ENCODE measurements at regions not wholly inside any gene's neighbourhood (a gene's known extent, or its start where the extent isn't known, plus 50 kb on each side); places are given as distances from the start of the nearest gene placed in this dataset.
"Not testable (repeated sequence)": the region's sequence is repeated elsewhere in the genome, so short reads cannot be mapped to it uniquely, and the experiment has no call there.

DNA sequence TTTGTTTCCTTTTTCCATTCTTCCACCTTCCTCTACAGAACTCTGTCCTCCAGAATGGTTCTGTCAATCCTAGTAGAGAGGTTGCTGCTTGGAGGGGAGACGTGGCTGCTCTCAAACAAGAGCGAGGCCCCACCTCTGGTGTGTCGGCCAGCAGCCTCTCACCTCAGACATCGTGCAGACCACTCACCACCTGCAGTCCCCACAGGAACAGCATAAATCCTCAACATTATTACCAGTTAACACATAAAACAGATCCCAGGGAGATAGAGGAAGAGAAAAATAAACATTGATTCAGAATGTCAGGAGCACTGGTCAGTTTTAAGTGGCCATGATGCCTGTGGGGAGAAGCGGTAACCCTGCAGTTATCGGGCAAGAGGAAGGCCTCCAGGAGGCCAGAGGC is 485.9 kb upstream of the DPP6 start:
- H3K9ac ChIP-seq: no peak overlapping the region
- 35 to 42% methylated on average over 6 of the region's 6 CpGs for WGBS, 2 experiments (ENCODE audit: low coverage in 1 of 2, low lambda C conversion rate in 2 of 2, missing lambda C conversion rate in 2 of 2)
- H3K27me3 ChIP-seq (replicated peaks; ENCODE audit: insufficient read depth): no peaks in the 10 kb centered on the region
- TF ChIP-seq EZH2 (IDR thresholded peaks at IDR 0.05; ENCODE audit: insufficient read depth, poor library complexity, severe bottlenecking) (no peak), EZH2phosphoT487 (IDR thresholded peaks at IDR 0.05; ENCODE audit: insufficient read depth, low read depth) (no peak)
- H3K4me3 ChIP-seq: no peak overlapping the region
- no peaks in the 10 kb centered on the region for H3K9me3 ChIP-seq (ENCODE audit: low read depth)
- no peak overlapping the region for H2AFZ ChIP-seq
- no peak for DNase-seq
- H3K9me2 ChIP-seq (ENCODE audit: insufficient read depth): no peaks in the 10 kb centered on the region
- no peaks in the 10 kb centered on the region for H3K4me1 ChIP-seq (ENCODE audit: insufficient read depth)
- H3K4me2 ChIP-seq (ENCODE audit: unreplicated experiment): no peak overlapping the region
- no peaks in the 10 kb centered on the region for H4K20me1 ChIP-seq (ENCODE audit: insufficient read depth)
- in situ Hi-C loops (cut with MboI): no loop called here
- no peaks in the 10 kb centered on the region for H3K36me3 ChIP-seq (ENCODE audit: low read depth)
- no peaks in the 10 kb centered on the region for H3K79me2 ChIP-seq (ENCODE audit: insufficient read depth)
- H3F3A ChIP-seq (ENCODE audit: insufficient read depth): no peaks in the 10 kb centered on the region
- no peak overlapping the region for H3K27ac ChIP-seq

DNA sequence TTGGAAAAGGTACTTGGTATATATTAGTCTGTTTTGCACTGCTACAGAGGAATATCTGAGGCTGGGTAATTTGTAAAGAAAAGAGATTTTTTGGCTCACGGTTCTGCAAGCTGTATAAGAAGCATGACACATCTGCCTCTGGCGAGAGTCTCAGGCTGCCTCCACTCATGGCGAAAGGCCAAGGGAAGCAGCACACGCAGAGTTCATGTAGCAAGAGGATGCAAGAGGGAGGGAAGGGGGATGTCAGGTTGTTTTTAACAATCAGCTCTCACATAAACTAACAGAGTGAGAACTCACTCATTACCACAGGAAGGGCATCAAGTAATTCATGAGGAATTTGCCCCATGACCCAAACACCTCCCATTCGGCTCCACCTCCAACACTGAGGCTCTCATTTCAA is 484.8 kb upstream of the DPP6 start:
- H3K4me1 ChIP-seq (ENCODE audit: insufficient read depth): no peaks in the 10 kb centered on the region
- no peaks in the 10 kb centered on the region for H3K27me3 ChIP-seq (replicated peaks; ENCODE audit: insufficient read depth)
- TF ChIP-seq EZH2phosphoT487 (IDR thresholded peaks at IDR 0.05; ENCODE audit: insufficient read depth, low read depth): no peak
- TF ChIP-seq EZH2 (IDR thresholded peaks at IDR 0.05; ENCODE audit: insufficient read depth, poor library complexity, severe bottlenecking): no peak
- H3K79me2 ChIP-seq (ENCODE audit: insufficient read depth): no peaks in the 10 kb centered on the region
- no peaks in the 10 kb centered on the region for H3K36me3 ChIP-seq (ENCODE audit: low read depth)
- in situ Hi-C loops (cut with MboI): no loop called here
- no peaks in the 10 kb centered on the region for H4K20me1 ChIP-seq (ENCODE audit: insufficient read depth)
- H3K9ac ChIP-seq: no peak overlapping the region
- no peak overlapping the region for H3K4me2 ChIP-seq (ENCODE audit: unreplicated experiment)
- H3K9me2 ChIP-seq (ENCODE audit: insufficient read depth): no peaks in the 10 kb centered on the region
- WGBS, 2 experiments (ENCODE audit: low coverage in 1 of 2, low lambda C conversion rate in 2 of 2, missing lambda C conversion rate in 2 of 2): 13 to 20% methylated on average over 5 of the region's 5 CpGs
- no peaks in the 10 kb centered on the region for H3F3A ChIP-seq (ENCODE audit: insufficient read depth)
- no peaks in the 10 kb centered on the region for H3K9me3 ChIP-seq (ENCODE audit: low read depth)
- DNase-seq: no peak
- no peak overlapping the region for H2AFZ ChIP-seq
- H3K4me3 ChIP-seq: no peak overlapping the region
- H3K27ac ChIP-seq: no peak overlapping the region

DNA sequence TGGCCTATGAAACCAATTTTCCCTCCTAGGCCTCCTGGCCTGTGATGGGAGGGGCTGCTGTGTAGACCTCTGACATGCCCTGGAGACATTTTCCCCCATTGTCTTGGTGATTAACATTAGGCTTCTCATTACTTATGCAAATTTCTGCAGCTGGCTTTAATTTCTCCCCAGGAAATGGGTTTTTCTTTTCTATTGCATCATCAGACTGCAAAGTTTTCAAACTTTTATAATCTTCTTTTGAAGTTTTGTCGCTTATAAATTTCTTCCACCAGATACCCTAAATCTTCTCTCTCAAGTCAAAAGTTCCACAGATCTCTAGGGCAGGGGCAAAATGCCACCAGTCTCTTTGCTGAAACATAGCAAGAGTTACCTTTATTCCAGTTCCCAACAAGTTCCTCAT is 482.7 kb upstream of the DPP6 start:
- WGBS, 2 experiments (ENCODE audit: low coverage in 1 of 2, low lambda C conversion rate in 2 of 2, missing lambda C conversion rate in 2 of 2): 19 to 21% methylated on average over 1 of the region's 1 CpG
- DNase-seq; H3K4me1 ChIP-seq (ENCODE audit: insufficient read depth); H3K9me3 ChIP-seq (ENCODE audit: low read depth); H3K79me2 ChIP-seq (ENCODE audit: insufficient read depth); H3K9me2 ChIP-seq (ENCODE audit: insufficient read depth); H2AFZ ChIP-seq; H3K27me3 ChIP-seq (replicated peaks; ENCODE audit: insufficient read depth); H3K9ac ChIP-seq; H4K20me1 ChIP-seq (ENCODE audit: insufficient read depth); in situ Hi-C loops (cut with MboI); H3F3A ChIP-seq (ENCODE audit: insufficient read depth); H3K27ac ChIP-seq; H3K4me3 ChIP-seq; H3K36me3 ChIP-seq (ENCODE audit: low read depth); H3K4me2 ChIP-seq (ENCODE audit: unreplicated experiment): not testable (repeated sequence)

DNA sequence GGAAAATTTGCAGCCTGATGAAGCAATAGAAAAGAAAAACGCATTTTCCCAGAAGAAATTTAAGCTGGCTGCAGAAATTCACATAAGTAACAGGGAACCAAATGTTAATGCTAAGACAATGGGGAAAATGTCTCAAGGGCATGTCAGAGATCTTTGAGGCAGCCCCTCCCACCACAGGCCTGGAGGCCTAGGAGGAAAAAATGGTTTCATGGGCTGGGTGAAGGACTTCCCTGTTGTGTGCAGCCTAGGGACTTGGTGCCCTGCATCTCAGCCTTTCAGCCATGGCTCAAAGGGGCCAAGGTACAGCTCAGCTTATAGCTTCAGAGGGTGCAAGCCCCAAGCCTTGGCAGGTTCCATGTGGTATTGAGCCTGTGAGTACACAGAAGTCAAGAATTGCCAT is 476.1 kb upstream of the DPP6 start:
- 0 to 13% methylated on average over 1 of the region's 1 CpG for WGBS, 2 experiments (ENCODE audit: low coverage in 1 of 2, low lambda C conversion rate in 2 of 2, missing lambda C conversion rate in 2 of 2)
- no peak for TF ChIP-seq EZH2 (IDR thresholded peaks at IDR 0.05; ENCODE audit: insufficient read depth, poor library complexity, severe bottlenecking)
- H3K9me3 ChIP-seq (ENCODE audit: low read depth): no peaks in the 10 kb centered on the region

DNA sequence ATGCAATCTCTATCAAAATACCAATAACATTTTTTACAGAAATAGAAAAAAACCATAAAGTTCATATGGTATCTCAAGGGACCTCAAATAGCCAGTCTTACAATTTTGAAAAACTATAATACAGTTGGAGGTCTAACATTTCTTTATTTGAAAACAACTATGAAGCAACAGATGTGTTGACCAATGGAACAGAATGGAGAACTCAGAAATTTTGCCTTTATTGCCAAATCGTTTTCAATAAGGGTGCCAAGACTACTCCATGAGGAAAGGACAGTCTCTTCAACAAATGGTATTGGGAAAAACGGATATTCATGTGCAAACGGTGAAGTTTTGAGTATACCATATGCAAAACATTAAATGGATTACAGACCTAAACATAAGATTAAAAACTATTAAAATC is 470.8 kb upstream of the DPP6 start:
- no peak for DNase-seq
- H3K9me3 ChIP-seq (ENCODE audit: low read depth): no peaks in the 10 kb centered on the region
- no peak overlapping the region for H3K9ac ChIP-seq
- no peaks in the 10 kb centered on the region for H3K36me3 ChIP-seq (ENCODE audit: low read depth)
- no peak for TF ChIP-seq EZH2phosphoT487 (IDR thresholded peaks at IDR 0.05; ENCODE audit: insufficient read depth, low read depth)
- no peak for TF ChIP-seq EZH2 (IDR thresholded peaks at IDR 0.05; ENCODE audit: insufficient read depth, poor library complexity, severe bottlenecking)
- no peaks in the 10 kb centered on the region for H3F3A ChIP-seq (ENCODE audit: insufficient read depth)
- no peaks in the 10 kb centered on the region for H4K20me1 ChIP-seq (ENCODE audit: insufficient read depth)
- no peaks in the 10 kb centered on the region for H3K27me3 ChIP-seq (replicated peaks; ENCODE audit: insufficient read depth)
- H2AFZ ChIP-seq: no peak overlapping the region
- no peaks in the 10 kb centered on the region for H3K79me2 ChIP-seq (ENCODE audit: insufficient read depth)
- no peaks in the 10 kb centered on the region for H3K4me1 ChIP-seq (ENCODE audit: insufficient read depth)
- no peak overlapping the region for H3K27ac ChIP-seq
- H3K4me3 ChIP-seq: no peak overlapping the region
- in situ Hi-C loops (cut with MboI): no loop called here
- 14 to 16% methylated on average over 3 of the region's 3 CpGs for WGBS, 2 experiments (ENCODE audit: low coverage in 1 of 2, low lambda C conversion rate in 2 of 2, missing lambda C conversion rate in 2 of 2)
- no peak overlapping the region for H3K4me2 ChIP-seq (ENCODE audit: unreplicated experiment)
- H3K9me2 ChIP-seq (ENCODE audit: insufficient read depth): no peaks in the 10 kb centered on the region

More for the DNA sequence above, 476.1 kb upstream of the DPP6 start:
- no peaks in the 10 kb centered on the region for H3F3A ChIP-seq (ENCODE audit: insufficient read depth)
- H3K79me2 ChIP-seq (ENCODE audit: insufficient read depth): no peaks in the 10 kb centered on the region
- no peaks in the 10 kb centered on the region for H3K36me3 ChIP-seq (ENCODE audit: low read depth)
- no peaks in the 10 kb centered on the region for H4K20me1 ChIP-seq (ENCODE audit: insufficient read depth)
- H3K4me1 ChIP-seq (ENCODE audit: insufficient read depth): no peaks in the 10 kb centered on the region
- H3K27me3 ChIP-seq (replicated peaks; ENCODE audit: insufficient read depth): no peaks in the 10 kb centered on the region
- no peaks in the 10 kb centered on the region for H3K9me2 ChIP-seq (ENCODE audit: insufficient read depth)
- no peak overlapping the region for H3K4me2 ChIP-seq (ENCODE audit: unreplicated experiment)
- in situ Hi-C loops (cut with MboI): no loop called here
- H3K9ac ChIP-seq: no peak overlapping the region
- H2AFZ ChIP-seq: no peak overlapping the region
- no peak overlapping the region for H3K4me3 ChIP-seq
- H3K27ac ChIP-seq: no peak overlapping the region
- DNase-seq: no peak
